ENCODE measurements at regions not wholly inside any gene's neighbourhood (a gene's known extent, or its start where the extent isn't known, plus 50 kb on each side); places are given as distances from the start of the nearest gene placed in this dataset.

DNA sequence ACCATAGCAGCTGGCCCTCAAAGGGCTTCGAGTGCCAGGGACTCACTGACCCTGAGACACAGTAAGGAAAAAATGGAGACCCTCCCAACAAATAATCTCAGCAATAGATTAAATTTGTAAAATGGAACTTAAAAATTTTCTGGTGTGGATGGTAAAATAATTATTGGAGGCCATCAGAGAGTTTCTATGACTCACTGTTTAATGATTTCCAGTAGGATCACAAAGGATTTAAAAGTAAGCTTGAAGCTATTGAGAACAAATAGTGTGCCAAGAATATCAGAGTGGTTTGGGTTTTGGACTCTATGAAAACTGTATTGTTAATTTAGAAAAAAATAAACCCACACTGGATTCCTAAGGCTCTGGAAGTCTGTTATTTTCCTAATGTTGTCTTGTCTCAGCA lies 115.2 kb upstream of the AKIRIN2 start:
- POLR2A ChIA-PET: interaction anchor here (1.1 kb wide), 1 partner anchor 18 kb away, joined by 4 read pairs; no protein-coding TSS in a partner anchor
- Histone ChIP-seq H3K4me1 (ENCODE audit: insufficient read depth, low read length) (peaks cover 60% of the 10 kb centered on the region), H3K27ac (ENCODE audit: extremely low read length, insufficient read depth, low read length) (no peak overlapping the region), H3K27me3 (ENCODE audit: control insufficient read depth in 1 of 2, insufficient read depth in 2 of 2, low read length in 2 of 2) (no peaks in the 10 kb centered on the region), H4K20me1 (ENCODE audit: insufficient read depth, low read length) (no peaks in the 10 kb centered on the region), H3K79me2 (ENCODE audit: insufficient read depth, low read length) (no peaks in the 10 kb centered on the region), H3K9ac (ENCODE audit: insufficient read depth, low read depth, low read length) (no peak overlapping the region), H3K4me2 (ENCODE audit: low read depth, low read length) (no peak overlapping the region), H3K36me3 (replicated peaks in 1 of 2; ENCODE audit: control insufficient read depth in 1 of 2, insufficient read depth in 2 of 2, low read length in 2 of 2) (no peaks in the 10 kb centered on the region), H3K9me3 (ENCODE audit: low read length) (no peaks in the 10 kb centered on the region), H2AFZ (ENCODE audit: low read length) (no peak overlapping the region), H3K4me3 (replicated peaks in 1 of 3; ENCODE audit: insufficient read depth in 1 of 3, low read depth in 2 of 3, low read length in 3 of 3) (no peak overlapping the region)
- no peak for FAIRE-seq
- TF ChIP-seq FOXC1 (CRISPR knock-in tag; IDR thresholded peaks at IDR 0.05; ENCODE audit: borderline replicate concordance) (no peak), HOXA7 (CRISPR knock-in tag; IDR thresholded peaks at IDR 0.05) (no peak), ZBTB1 (CRISPR knock-in tag; IDR thresholded peaks at IDR 0.05; ENCODE audit: borderline replicate concordance) (no peak), ZNF775 (CRISPR knock-in tag; IDR thresholded peaks at IDR 0.05; ENCODE audit: borderline replicate concordance) (no peak), XBP1 (CRISPR knock-in tag; IDR thresholded peaks at IDR 0.05) (no peak), SAP130 (CRISPR knock-in tag; IDR thresholded peaks at IDR 0.05; ENCODE audit: low read depth) (no peak), HOXA3 (CRISPR knock-in tag; IDR thresholded peaks at IDR 0.05) (no peak), XRCC5 (optimal IDR thresholded peaks at IDR 0.05; ENCODE audit: low read length) (no peak), IRX3 (CRISPR knock-in tag; IDR thresholded peaks at IDR 0.05; ENCODE audit: borderline replicate concordance, low read depth) (no peak), HMG20B (CRISPR knock-in tag; conservative IDR thresholded peaks at IDR 0.05) (no peak), ZNF282 (IDR thresholded peaks at IDR 0.05; ENCODE audit: partially characterized antibody) (no peak), RFX5 (IDR thresholded peaks at IDR 0.05; ENCODE audit: low read depth, low read length) (no peak)
- TF ChIP-seq, protein P1, sequence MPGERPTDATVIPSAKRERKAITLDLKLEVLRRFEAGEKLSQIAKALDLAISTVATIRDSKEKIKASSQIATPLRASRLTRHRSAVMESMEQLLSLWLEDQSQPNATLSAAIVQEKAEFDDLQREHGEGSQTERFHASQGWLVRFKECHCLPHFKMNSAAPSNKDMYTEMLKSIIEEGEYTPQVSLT (CRISPR knock-in tag; IDR thresholded peaks at IDR 0.05; ENCODE audit: borderline replicate concordance, low read depth): no peak
- TF ChIP-seq, protein P2, sequence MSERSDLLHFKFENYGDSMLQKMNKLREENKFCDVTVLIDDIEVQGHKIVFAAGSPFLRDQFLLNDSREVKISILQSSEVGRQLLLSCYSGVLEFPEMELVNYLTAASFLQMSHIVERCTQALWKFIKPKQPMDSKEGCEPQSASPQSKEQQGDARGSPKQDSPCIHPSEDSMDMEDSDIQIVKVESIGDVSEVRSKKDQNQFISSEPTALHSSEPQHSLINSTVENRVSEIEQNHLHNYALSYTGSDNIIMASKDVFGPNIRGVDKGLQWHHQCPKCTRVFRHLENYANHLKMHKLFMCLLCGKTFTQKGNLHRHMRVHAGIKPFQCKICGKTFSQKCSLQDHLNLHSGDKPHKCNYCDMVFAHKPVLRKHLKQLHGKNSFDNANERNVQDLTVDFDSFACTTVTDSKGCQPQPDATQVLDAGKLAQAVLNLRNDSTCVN (CRISPR knock-in tag; IDR thresholded peaks at IDR 0.05; ENCODE audit: borderline replicate concordance): no peak
- TF ChIP-seq, protein P3, sequence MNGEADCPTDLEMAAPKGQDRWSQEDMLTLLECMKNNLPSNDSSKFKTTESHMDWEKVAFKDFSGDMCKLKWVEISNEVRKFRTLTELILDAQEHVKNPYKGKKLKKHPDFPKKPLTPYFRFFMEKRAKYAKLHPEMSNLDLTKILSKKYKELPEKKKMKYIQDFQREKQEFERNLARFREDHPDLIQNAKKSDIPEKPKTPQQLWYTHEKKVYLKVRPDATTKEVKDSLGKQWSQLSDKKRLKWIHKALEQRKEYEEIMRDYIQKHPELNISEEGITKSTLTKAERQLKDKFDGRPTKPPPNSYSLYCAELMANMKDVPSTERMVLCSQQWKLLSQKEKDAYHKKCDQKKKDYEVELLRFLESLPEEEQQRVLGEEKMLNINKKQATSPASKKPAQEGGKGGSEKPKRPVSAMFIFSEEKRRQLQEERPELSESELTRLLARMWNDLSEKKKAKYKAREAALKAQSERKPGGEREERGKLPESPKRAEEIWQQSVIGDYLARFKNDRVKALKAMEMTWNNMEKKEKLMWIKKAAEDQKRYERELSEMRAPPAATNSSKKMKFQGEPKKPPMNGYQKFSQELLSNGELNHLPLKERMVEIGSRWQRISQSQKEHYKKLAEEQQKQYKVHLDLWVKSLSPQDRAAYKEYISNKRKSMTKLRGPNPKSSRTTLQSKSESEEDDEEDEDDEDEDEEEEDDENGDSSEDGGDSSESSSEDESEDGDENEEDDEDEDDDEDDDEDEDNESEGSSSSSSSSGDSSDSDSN (CRISPR knock-in tag; IDR thresholded peaks at IDR 0.05): no peak
- TF ChIP-seq, protein P4, sequence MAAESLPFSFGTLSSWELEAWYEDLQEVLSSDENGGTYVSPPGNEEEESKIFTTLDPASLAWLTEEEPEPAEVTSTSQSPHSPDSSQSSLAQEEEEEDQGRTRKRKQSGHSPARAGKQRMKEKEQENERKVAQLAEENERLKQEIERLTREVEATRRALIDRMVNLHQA (CRISPR knock-in tag; IDR thresholded peaks at IDR 0.05): no peak
- TF ChIP-seq, protein P5, sequence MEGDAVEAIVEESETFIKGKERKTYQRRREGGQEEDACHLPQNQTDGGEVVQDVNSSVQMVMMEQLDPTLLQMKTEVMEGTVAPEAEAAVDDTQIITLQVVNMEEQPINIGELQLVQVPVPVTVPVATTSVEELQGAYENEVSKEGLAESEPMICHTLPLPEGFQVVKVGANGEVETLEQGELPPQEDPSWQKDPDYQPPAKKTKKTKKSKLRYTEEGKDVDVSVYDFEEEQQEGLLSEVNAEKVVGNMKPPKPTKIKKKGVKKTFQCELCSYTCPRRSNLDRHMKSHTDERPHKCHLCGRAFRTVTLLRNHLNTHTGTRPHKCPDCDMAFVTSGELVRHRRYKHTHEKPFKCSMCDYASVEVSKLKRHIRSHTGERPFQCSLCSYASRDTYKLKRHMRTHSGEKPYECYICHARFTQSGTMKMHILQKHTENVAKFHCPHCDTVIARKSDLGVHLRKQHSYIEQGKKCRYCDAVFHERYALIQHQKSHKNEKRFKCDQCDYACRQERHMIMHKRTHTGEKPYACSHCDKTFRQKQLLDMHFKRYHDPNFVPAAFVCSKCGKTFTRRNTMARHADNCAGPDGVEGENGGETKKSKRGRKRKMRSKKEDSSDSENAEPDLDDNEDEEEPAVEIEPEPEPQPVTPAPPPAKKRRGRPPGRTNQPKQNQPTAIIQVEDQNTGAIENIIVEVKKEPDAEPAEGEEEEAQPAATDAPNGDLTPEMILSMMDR (CRISPR knock-in tag; IDR thresholded peaks at IDR 0.05): no peak
- TF ChIP-seq, protein P6, sequence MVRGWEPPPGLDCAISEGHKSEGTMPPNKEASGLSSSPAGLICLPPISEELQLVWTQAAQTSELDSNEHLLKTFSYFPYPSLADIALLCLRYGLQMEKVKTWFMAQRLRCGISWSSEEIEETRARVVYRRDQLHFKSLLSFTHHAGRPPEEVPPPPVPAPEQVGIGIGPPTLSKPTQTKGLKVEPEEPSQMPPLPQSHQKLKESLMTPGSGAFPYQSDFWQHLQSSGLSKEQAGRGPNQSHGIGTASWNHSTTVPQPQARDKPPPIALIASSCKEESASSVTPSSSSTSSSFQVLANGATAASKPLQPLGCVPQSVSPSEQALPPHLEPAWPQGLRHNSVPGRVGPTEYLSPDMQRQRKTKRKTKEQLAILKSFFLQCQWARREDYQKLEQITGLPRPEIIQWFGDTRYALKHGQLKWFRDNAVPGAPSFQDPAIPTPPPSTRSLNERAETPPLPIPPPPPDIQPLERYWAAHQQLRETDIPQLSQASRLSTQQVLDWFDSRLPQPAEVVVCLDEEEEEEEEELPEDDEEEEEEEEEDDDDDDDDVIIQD (CRISPR knock-in tag; IDR thresholded peaks at IDR 0.05; ENCODE audit: low read depth): no peak
- ATAC-seq: no peak
- 95% methylated on average over 1 of the region's 1 CpG for WGBS (ENCODE audit: low lambda C conversion rate)
- CTCF ChIA-PET (ENCODE audit: low intra/inter-chr PET ratio, low total read pairs): no interaction called here
- no TSS peak for BruUV-seq (replicated peaks)
- in situ Hi-C loops (cut with HindIII; ENCODE audit: extremely low pct_ligation_motif_present, low pct_unique_long_range_greater_than_20kb) (no loop called here), intact Hi-C loops (cut with micrococcal nuclease; ENCODE audit: unreplicated experiment) (no loop called here)
- DNase-seq (ENCODE audit: low spot score): no peak
